Endothelial cell of umbilical vein (primary cell): ENCODE measurements at regions not wholly inside any gene's neighbourhood (a gene's known extent, or its start where the extent isn't known, plus 50 kb on each side); places are given as distances from the start of the nearest gene placed in this dataset.

ENCODE experiments used
- CTCF ChIP-seq, 2 donors: IDR thresholded peaks; 1 replicate in 1 of 2; 2 replicates in 1 of 2; pipeline ENCODE4 v1.5.1; 2011; ENCODE audit warnings: low read length in 2 of 2, mild to moderate bottlenecking in 2 of 2, moderate library complexity in 2 of 2, control low read depth in 1 of 2, inconsistent platforms in 1 of 2, low read depth in 1 of 2; ENCODE audit not compliant: insufficient read depth in 1 of 2; ENCODE audit errors: extremely low read depth in 1 of 2
- EZH2 ChIP-seq: IDR thresholded peaks from 2 replicates; pipeline ENCODE4 v1.6.1; 2012; ENCODE audit warnings: borderline replicate concordance, low read depth, mild to moderate bottlenecking, moderate library complexity, low read length, inconsistent platforms; ENCODE audit not compliant: severe bottlenecking

- no peak for TF ChIP-seq EZH2
- no peak for TF ChIP-seq CTCF (IDR thresholded peaks at IDR 0.05; ENCODE audit: extremely low read depth in 1 of 2, insufficient read depth in 1 of 2, low read depth in 1 of 2, low read length in 2 of 2)
Measured at GRCh38 chr4:11889099-11889498, 460.4 kb upstream of the HS3ST1 start.
